K562 (cell line): ENCODE measurements at regions not wholly inside any gene's neighbourhood (a gene's known extent, or its start where the extent isn't known, plus 50 kb on each side); places are given as distances from the start of the nearest gene placed in this dataset.

Experiments used
- BRCA1 ChIP-seq, 2 experiments: fragments of 450-650 bp in 1 of 2; sonication (generic) in 1 of 2; formaldehyde crosslinking in 1 of 2; IDR thresholded peaks; 2 replicates each; pipeline versions ENCODE4 v1.5.0 to v1.6.1; 2017 to 2020; ENCODE audit warnings: mild to moderate bottlenecking in 1 of 2, missing genetic modification reagents in 1 of 2
- BRF2 ChIP-seq: IDR thresholded peaks from 3 replicates; pipeline ENCODE4 v1.6.1; 2011; ENCODE audit warnings: borderline replicate concordance, mild to moderate bottlenecking; ENCODE audit not compliant: insufficient read length, insufficient read depth
- CC2D1A ChIP-seq: fragments of 450-650 bp; IDR thresholded peaks from 2 replicates; pipeline ENCODE4 v1.6.1; 2017; ENCODE audit warnings: mild to moderate bottlenecking
- GTF2E2 ChIP-seq: fragments of 200-800 bp; sonication (Bioruptor generic); IDR thresholded peaks from 2 replicates; pipeline ENCODE4 v1.6.1; 2016; ENCODE audit warnings: missing genetic modification characterization, missing compliant biosample characterization
- HMG20B ChIP-seq: fragments of 250-450 bp; sonication (Bioruptor Pico); IDR thresholded peaks from 2 replicates; pipeline ENCODE4 v1.5.0; 2021; ENCODE audit warnings: mild to moderate bottlenecking
- HNRNPUL1 ChIP-seq: fragments of 200-400 bp; formaldehyde crosslinking; IDR thresholded peaks from 2 replicates; pipeline ENCODE4 v1.6.1; 2017; ENCODE audit warnings: low read length
- JUNB ChIP-seq: fragments of 450-650 bp; formaldehyde crosslinking; conservative IDR thresholded peaks from 2 replicates; pipeline ENCODE4 v1.4.0; 2020; ENCODE audit warnings: mild to moderate bottlenecking
- KAT7 ChIP-seq: sonication (generic); formaldehyde crosslinking; IDR thresholded peaks from 2 replicates; pipeline ENCODE4 v1.8.0; 2022; ENCODE audit warnings: missing genetic modification reagents, mild to moderate bottlenecking, borderline replicate concordance
- KDM1A ChIP-seq, 2 experiments: fragments of 450-650 bp; IDR thresholded peaks; 2 replicates each; pipeline ENCODE4 v1.6.1; 2016; ENCODE audit warnings: mild to moderate bottlenecking in 2 of 2
- KHSRP ChIP-seq: fragments of 450-650 bp; IDR thresholded peaks from 2 replicates; pipeline ENCODE4 v1.6.1; 2017
- KLF6 ChIP-seq: fragments of 250-450 bp; sonication (Bioruptor Pico); IDR thresholded peaks from 2 replicates; pipeline ENCODE4 v1.4.0; 2020; ENCODE audit warnings: mild to moderate bottlenecking, moderate library complexity, borderline replicate concordance
- NFE2 ChIP-seq: IDR thresholded peaks from 2 replicates; pipeline ENCODE4 v1.6.1; 2014; ENCODE audit warnings: antibody characterized with exemption, low read depth
- NR2F6 ChIP-seq: fragments of 450-650 bp; formaldehyde crosslinking; IDR thresholded peaks from 2 replicates; pipeline ENCODE4 v1.4.0; 2020; ENCODE audit warnings: mild to moderate bottlenecking
- RAD21 ChIP-seq, 2 experiments: fragments of 250-450 bp in 1 of 2; fragments of 450-650 bp in 1 of 2; sonication (Bioruptor Pico) in 1 of 2; formaldehyde crosslinking in 1 of 2; IDR thresholded peaks in 1 of 2; conservative IDR thresholded peaks in 1 of 2; 2 replicates each; pipeline versions ENCODE4 v1.4.0 to v1.8.0; 2020 to 2022; ENCODE audit warnings: mild to moderate bottlenecking in 2 of 2, moderate library complexity in 1 of 2
- RFX1 ChIP-seq: fragments of 450-650 bp; IDR thresholded peaks from 2 replicates; pipeline ENCODE4 v1.6.1; 2016; ENCODE audit warnings: mild to moderate bottlenecking, moderate library complexity
- SAFB ChIP-seq: fragments of 200-400 bp; formaldehyde crosslinking; IDR thresholded peaks from 2 replicates; pipeline ENCODE4 v1.6.1; 2017; ENCODE audit warnings: low read depth, low read length, borderline replicate concordance
- SMAD3 ChIP-seq: fragments of 450-650 bp; formaldehyde crosslinking; conservative IDR thresholded peaks from 2 replicates; pipeline ENCODE4 v1.4.0; 2020; ENCODE audit warnings: mild to moderate bottlenecking
- SMARCA4 ChIP-seq: fragments of 450-650 bp; IDR thresholded peaks from 2 replicates; pipeline ENCODE4 v1.6.1; 2016
- SNRNP70 ChIP-seq: fragments of 200-400 bp; formaldehyde crosslinking; optimal IDR thresholded peaks from 2 replicates; pipeline ENCODE3; 2017; ENCODE audit warnings: low read depth, low read length
- SP1 ChIP-seq: sonication (generic); formaldehyde crosslinking; IDR thresholded peaks from 2 replicates; pipeline ENCODE4 v1.8.1; 2022; ENCODE audit warnings: mild to moderate bottlenecking, missing genetic modification reagents
- SRSF1 ChIP-seq: fragments of 200-400 bp; formaldehyde crosslinking; IDR thresholded peaks from 2 replicates; pipeline ENCODE4 v1.6.1; 2017; ENCODE audit warnings: mild to moderate bottlenecking, low read depth, low read length, moderate library complexity
- THAP7 ChIP-seq: fragments of 250-450 bp; sonication (Bioruptor Pico); IDR thresholded peaks from 2 replicates; pipeline ENCODE4 v1.5.0; 2021
- THRB ChIP-seq: fragments of 450-650 bp; formaldehyde crosslinking; conservative IDR thresholded peaks from 2 replicates; pipeline ENCODE4 v1.4.0; 2022; ENCODE audit warnings: mild to moderate bottlenecking, missing genetic modification characterization
- U2AF1 ChIP-seq: fragments of 200-400 bp; formaldehyde crosslinking; optimal IDR thresholded peaks from 2 replicates; pipeline ENCODE3; 2017; ENCODE audit warnings: mild to moderate bottlenecking, low read depth, low read length, moderate library complexity
- ZBED1 ChIP-seq: IDR thresholded peaks from 2 replicates; pipeline ENCODE4 v1.6.1; 2014
- ZNF274 ChIP-seq: IDR thresholded peaks from 2 replicates; pipeline ENCODE4 v1.6.1; 2011; ENCODE audit warnings: low read depth, mild to moderate bottlenecking, low read length, moderate library complexity, borderline replicate concordance
- TF ChIP-seq, protein P1 (sequence below): IDR thresholded peaks from 2 replicates; pipeline ENCODE4 v1.6.1; 2012; ENCODE audit warnings: low read depth, low read length, improper control_type of control experiment, borderline replicate concordance

DNA sequence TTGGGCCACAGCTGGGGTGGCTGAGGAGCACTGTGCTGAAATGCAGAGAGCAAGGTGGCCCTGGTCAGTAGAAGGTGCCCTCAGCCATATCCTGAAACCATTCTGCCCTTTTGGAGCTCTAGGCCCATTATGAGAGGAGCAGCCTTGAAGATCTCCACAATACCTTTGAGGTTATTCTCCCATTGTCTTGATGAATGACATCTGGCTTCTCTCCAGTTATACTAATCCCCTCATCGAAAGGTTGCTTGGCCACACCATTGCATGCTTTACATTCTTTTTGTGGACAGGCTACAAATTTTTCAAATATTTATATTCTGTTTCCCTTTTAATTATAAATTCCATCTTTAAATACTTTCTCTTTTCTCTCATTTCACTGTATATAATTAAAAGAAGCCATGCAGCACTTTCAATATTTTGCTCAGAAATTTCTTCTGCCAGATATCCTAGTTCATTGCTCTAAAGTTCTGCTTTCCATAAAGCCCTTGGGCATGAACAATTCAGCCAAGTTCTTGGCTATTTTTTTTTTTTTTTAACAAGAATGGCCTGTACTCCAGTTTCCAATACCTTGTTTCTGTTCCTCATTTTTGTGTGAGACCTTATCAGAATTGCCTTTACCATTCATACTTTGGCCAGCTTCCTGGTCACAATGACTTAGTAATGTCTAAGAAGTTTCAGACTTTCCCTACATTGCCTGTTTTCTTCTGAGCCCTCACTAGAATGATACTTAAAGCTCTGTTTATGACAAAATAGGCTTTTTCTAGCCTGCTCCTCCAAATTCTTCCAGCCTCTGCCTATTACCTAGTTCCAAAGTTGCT is 138.9 kb upstream of the SGO1 start (continued):
- no peak for TF ChIP-seq SMAD3 (CRISPR knock-in tag)
- no peak for TF ChIP-seq HMG20B (CRISPR knock-in tag)
- no peak for TF ChIP-seq HNRNPUL1
- TF ChIP-seq NFE2, result peak; percentile 84
- no peak for TF ChIP-seq KLF6 (CRISPR knock-in tag)
- no peak for TF ChIP-seq THAP7 (CRISPR knock-in tag)
- no peak for TF ChIP-seq BRF2
- no peak for TF ChIP-seq KAT7 (CRISPR knock-in tag)
- TF ChIP-seq NR2F6, result no peak
- no peak for TF ChIP-seq RFX1
- TF ChIP-seq, protein P1, sequence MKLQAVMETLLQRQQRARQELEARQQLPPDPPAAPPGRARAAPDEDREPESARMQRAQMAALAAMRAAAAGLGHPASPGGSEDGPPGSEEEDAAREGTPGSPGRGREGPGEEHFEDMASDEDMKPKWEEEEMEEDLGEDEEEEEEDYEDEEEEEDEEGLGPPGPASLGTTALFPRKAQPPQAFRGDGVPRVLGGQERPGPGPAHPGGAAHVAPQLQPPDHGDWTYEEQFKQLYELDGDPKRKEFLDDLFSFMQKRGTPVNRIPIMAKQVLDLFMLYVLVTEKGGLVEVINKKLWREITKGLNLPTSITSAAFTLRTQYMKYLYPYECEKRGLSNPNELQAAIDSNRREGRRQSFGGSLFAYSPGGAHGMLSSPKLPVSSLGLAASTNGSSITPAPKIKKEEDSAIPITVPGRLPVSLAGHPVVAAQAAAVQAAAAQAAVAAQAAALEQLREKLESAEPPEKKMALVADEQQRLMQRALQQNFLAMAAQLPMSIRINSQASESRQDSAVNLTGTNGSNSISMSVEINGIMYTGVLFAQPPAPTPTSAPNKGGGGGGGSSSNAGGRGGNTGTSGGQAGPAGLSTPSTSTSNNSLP, result 0 out of 2 replicates have a peak, but pooled peaks have one; percentile 38
- no peak for TF ChIP-seq SP1 (CRISPR knock-in tag)
- TF ChIP-seq KDM1A (IDR thresholded peaks at IDR 0.05), result no peak
- no peak for TF ChIP-seq BRCA1 (IDR thresholded peaks at IDR 0.05)
- no peak for TF ChIP-seq BRCA1 (CRISPR knock-in tag; IDR thresholded peaks at IDR 0.05)
- no peak for TF ChIP-seq RAD21 (CRISPR knock-in tag; conservative IDR thresholded peaks at IDR 0.05 in 1 of 2, IDR thresholded peaks at IDR 0.05 in 1 of 2)
- peak; percentile 85 for TF ChIP-seq SMARCA4
- no peak for TF ChIP-seq U2AF1
- TF ChIP-seq SNRNP70, result no peak
- no peak for TF ChIP-seq JUNB (CRISPR knock-in tag)
- no peak for TF ChIP-seq ZNF274
- no peak for TF ChIP-seq SAFB
- no peak for TF ChIP-seq GTF2E2 (tag)
- no peak for TF ChIP-seq KHSRP
- no peak for TF ChIP-seq THRB (CRISPR knock-in tag)
- 0 out of 2 replicates have a peak, but pooled peaks have one; percentile 17 for TF ChIP-seq CC2D1A
- TF ChIP-seq ZBED1, result no peak
- TF ChIP-seq SRSF1, result no peak
